Activated T-cell treated with anti-CD3 and anti-CD28 coated beads, Interleukin-2, amount 50 U/mL, for 4 hours (primary cell): ENCODE measurements at regions not wholly inside any gene's neighbourhood (a gene's known extent, or its start where the extent isn't known, plus 50 kb on each side); places are given as distances from the start of the nearest gene placed in this dataset.

Source experiments
- ATAC-seq, 2 donors: fragments of 200-7000 bp; cut with Tn5 transposase; one replicate each; pipeline ENCODE4 v1.10.0; 2021
- DNase-seq: peaks from one replicate; pipeline ENCODE4 v3.0.0-alpha.2; 2020
- H3K27me3 Mint-ChIP-seq: one replicate; pipeline ENCODE4 v1.8.0; 2021; ENCODE audit warnings: low read depth, mixed read lengths
- H3K36me3 Mint-ChIP-seq: one replicate; pipeline ENCODE4 v1.8.0; 2022; ENCODE audit warnings: mixed read lengths; ENCODE audit not compliant: insufficient read depth
- H3K4me1 Mint-ChIP-seq: one replicate; pipeline ENCODE4 v1.8.0; 2021; ENCODE audit warnings: low read depth, mixed read lengths
- H3K4me3 Mint-ChIP-seq: one replicate; pipeline ENCODE4 v1.8.0; 2021; ENCODE audit warnings: mild to moderate bottlenecking, moderate library complexity, mixed read lengths
- H3K9me3 Mint-ChIP-seq: one replicate; pipeline ENCODE4 v1.8.0; 2021; ENCODE audit warnings: mixed read lengths

- peaks cover 6% of the 10 kb centered on the region for H3K27me3 Mint-ChIP-seq
Observed at GRCh38 chr17:72308744-72309385, 188.0 kb downstream of the SOX9 start.

GRCh38 chr17:72311004-72311403, 190.2 kb downstream of the SOX9 start:
- H3K4me1 Mint-ChIP-seq, result no peaks in the 10 kb centered on the region
- H3K4me3 Mint-ChIP-seq, result no peak overlapping the region
- DNase-seq (no peak), ATAC-seq (no peak)
- no peaks in the 10 kb centered on the region for H3K9me3 Mint-ChIP-seq
- H3K27me3 Mint-ChIP-seq, result peaks cover 6% of the 10 kb centered on the region
- no peaks in the 10 kb centered on the region for H3K36me3 Mint-ChIP-seq

More at GRCh38 chr17:72308744-72309385, 188.0 kb downstream of the SOX9 start:
- Mint-ChIP-seq H3K4me3 (no peak overlapping the region), H3K36me3 (no peaks in the 10 kb centered on the region), H3K4me1 (no peaks in the 10 kb centered on the region), H3K9me3 (no peaks in the 10 kb centered on the region)
- DNase-seq (no peak), ATAC-seq (no peak)

- Mint-ChIP-seq H3K4me1 (no peaks in the 10 kb centered on the region), H3K9me3 (no peaks in the 10 kb centered on the region), H3K27me3 (peaks cover 12% of the 10 kb centered on the region), H3K36me3 (no peaks in the 10 kb centered on the region), H3K4me3 (no peak overlapping the region)
- DNase-seq (no peak), ATAC-seq (no peak)
Observed at GRCh38 chr17:72315122-72315913, 194.5 kb downstream of the SOX9 start.

DNA sequence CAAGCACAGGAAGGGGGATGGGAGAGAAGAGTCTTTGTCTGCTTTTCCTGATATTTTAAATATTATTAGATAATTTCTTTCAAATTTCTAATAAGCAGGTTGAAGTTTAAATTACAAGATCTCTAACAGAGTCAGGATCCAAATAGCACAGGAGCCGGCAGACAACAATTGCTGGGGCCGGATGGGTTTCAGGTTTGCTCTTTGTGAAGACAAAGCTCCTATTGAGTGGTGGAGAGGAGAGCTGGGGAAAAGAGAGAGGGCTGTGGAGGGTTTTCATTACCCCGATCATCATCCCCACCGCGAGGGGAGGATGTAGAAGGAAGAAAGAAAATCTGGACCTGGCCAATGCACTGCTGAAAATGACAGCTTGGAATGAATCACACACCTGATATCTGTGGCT, 197.3 kb downstream of the SOX9 start:
- no peaks in the 10 kb centered on the region for H3K4me1 Mint-ChIP-seq
- peaks cover 12% of the 10 kb centered on the region for H3K27me3 Mint-ChIP-seq
- no peaks in the 10 kb centered on the region for H3K36me3 Mint-ChIP-seq
- no peaks in the 10 kb centered on the region for H3K9me3 Mint-ChIP-seq
- ATAC-seq (no peak), DNase-seq (no peak)
- no peak overlapping the region for H3K4me3 Mint-ChIP-seq

GRCh38 chr17:72321896-72322295, 201.1 kb downstream of the SOX9 start:
- H3K4me1 Mint-ChIP-seq, result no peaks in the 10 kb centered on the region
- no peaks in the 10 kb centered on the region for H3K36me3 Mint-ChIP-seq
- no peak for ATAC-seq
- H3K9me3 Mint-ChIP-seq, result no peaks in the 10 kb centered on the region
- peaks cover 12% of the 10 kb centered on the region for H3K27me3 Mint-ChIP-seq
- DNase-seq, result no peak
- H3K4me3 Mint-ChIP-seq, result no peak overlapping the region

DNA sequence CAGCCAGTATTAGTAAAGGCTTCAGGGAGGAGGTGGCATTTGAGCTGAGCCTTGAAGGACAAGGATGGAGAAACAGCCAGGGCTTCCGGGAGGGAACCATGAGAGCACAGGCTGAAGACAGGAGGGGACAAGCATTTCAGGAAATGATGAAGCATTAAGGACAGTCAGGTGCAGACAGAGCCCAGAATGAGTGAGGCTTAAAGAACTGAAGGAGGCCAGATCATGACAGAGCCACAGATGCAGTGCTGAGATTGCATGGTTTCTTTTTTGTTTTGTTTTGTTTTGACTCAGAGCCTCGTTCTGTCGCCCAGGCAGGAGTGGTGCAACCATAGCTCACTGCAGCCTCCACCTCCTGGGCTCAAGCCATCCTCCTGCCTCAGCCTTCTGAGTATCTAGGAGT, 211.5 kb downstream of the SOX9 start:
- no peaks in the 10 kb centered on the region for H3K4me1 Mint-ChIP-seq
- H3K9me3 Mint-ChIP-seq, result no peaks in the 10 kb centered on the region
- no peak for ATAC-seq
- H3K27me3 Mint-ChIP-seq, result peaks cover 3% of the 10 kb centered on the region
- H3K36me3 Mint-ChIP-seq, result no peaks in the 10 kb centered on the region
- no peak overlapping the region for H3K4me3 Mint-ChIP-seq
- DNase-seq, result no peak

GRCh38 chr17:72333570-72333969, 212.8 kb downstream of the SOX9 start:
- Mint-ChIP-seq H3K4me1 (no peaks in the 10 kb centered on the region), H3K36me3 (no peaks in the 10 kb centered on the region)

GRCh38 chr17:72334205-72334604, 213.4 kb downstream of the SOX9 start:
- no peak for ATAC-seq

More at GRCh38 chr17:72333570-72333969, 212.8 kb downstream of the SOX9 start:
- no peak for ATAC-seq
- H3K4me3 Mint-ChIP-seq, result no peak overlapping the region
- peaks cover 6% of the 10 kb centered on the region for H3K27me3 Mint-ChIP-seq
- no peaks in the 10 kb centered on the region for H3K9me3 Mint-ChIP-seq
- no peak for DNase-seq

GRCh38 chr17:72336026-72336803, 215.4 kb downstream of the SOX9 start:
- no peak for ATAC-seq
- H3K9me3 Mint-ChIP-seq, result no peaks in the 10 kb centered on the region
- peaks cover 9% of the 10 kb centered on the region for H3K27me3 Mint-ChIP-seq
- no peak for DNase-seq
- H3K36me3 Mint-ChIP-seq, result no peaks in the 10 kb centered on the region
- no peaks in the 10 kb centered on the region for H3K4me1 Mint-ChIP-seq
- no peak overlapping the region for H3K4me3 Mint-ChIP-seq

More at GRCh38 chr17:72334205-72334604, 213.4 kb downstream of the SOX9 start:
- H3K36me3 Mint-ChIP-seq, result no peaks in the 10 kb centered on the region
- H3K4me3 Mint-ChIP-seq, result no peak overlapping the region
- H3K9me3 Mint-ChIP-seq, result no peaks in the 10 kb centered on the region
- H3K4me1 Mint-ChIP-seq, result no peaks in the 10 kb centered on the region
- DNase-seq, result no peak
- H3K27me3 Mint-ChIP-seq, result peaks cover 9% of the 10 kb centered on the region

GRCh38 chr17:72336804-72337070, 215.9 kb downstream of the SOX9 start:
- Mint-ChIP-seq H3K4me1 (no peaks in the 10 kb centered on the region), H3K36me3 (no peaks in the 10 kb centered on the region), H3K9me3 (no peaks in the 10 kb centered on the region), H3K4me3 (no peak overlapping the region), H3K27me3 (peaks cover 9% of the 10 kb centered on the region)
- ATAC-seq, result no peak
- no peak for DNase-seq

- Mint-ChIP-seq H3K27me3 (peaks cover 11% of the 10 kb centered on the region), H3K4me1 (no peaks in the 10 kb centered on the region), H3K36me3 (no peaks in the 10 kb centered on the region), H3K4me3 (no peak overlapping the region), H3K9me3 (no peaks in the 10 kb centered on the region)
- ATAC-seq (no peak), DNase-seq (no peak)
Observed at GRCh38 chr17:72338304-72338703, 217.5 kb downstream of the SOX9 start.

DNA sequence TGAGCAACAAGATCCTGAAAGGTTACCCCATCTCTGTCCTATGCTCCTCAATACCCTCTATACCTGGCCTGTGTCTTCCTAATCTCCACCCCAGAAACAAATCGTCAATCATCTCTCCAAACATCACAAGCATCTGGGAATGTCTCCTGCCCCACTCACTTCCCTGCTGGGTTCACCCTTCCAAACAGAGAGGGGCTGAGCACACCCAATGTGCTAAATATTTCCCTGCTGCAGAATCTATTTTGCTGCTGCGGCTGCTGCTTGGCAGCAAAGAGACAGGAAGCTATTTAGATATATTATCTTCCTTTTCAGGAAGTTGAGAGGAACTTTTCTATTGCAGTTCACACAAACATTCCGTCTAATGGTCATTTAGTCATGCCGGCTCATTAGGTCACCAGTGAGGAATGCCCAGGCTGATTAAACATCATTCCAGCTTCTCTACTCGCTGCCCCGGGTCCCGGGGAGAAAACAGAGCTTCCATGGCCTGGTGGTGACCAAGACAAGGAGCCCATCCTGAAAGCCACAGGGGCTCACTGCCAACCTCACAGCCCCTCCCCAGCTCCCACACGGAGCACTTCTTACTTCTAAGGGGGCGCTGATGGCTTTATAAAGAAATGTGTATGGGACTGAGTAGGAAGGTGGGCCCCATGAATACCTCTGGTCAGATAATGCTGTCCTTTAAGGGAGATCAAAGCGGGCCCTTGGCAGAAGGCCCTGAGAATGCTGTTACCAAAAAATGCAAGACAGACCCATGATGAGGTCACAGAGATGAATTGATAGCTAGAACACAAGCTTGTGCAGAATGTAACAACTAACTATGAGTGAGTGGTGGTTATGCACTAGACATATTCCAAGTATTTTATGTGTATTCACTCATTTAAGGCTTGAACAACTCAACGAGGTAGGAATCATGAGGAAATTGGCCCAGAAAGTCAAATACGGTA, 218.3 kb downstream of the SOX9 start:
- no peak overlapping the region for H3K4me3 Mint-ChIP-seq
- H3K9me3 Mint-ChIP-seq, result peaks cover 3% of the 10 kb centered on the region
- no peaks in the 10 kb centered on the region for H3K36me3 Mint-ChIP-seq
- DNase-seq, result no peak
- H3K27me3 Mint-ChIP-seq, result peaks cover 11% of the 10 kb centered on the region
- H3K4me1 Mint-ChIP-seq, result no peaks in the 10 kb centered on the region
- ATAC-seq, result no peak

DNA sequence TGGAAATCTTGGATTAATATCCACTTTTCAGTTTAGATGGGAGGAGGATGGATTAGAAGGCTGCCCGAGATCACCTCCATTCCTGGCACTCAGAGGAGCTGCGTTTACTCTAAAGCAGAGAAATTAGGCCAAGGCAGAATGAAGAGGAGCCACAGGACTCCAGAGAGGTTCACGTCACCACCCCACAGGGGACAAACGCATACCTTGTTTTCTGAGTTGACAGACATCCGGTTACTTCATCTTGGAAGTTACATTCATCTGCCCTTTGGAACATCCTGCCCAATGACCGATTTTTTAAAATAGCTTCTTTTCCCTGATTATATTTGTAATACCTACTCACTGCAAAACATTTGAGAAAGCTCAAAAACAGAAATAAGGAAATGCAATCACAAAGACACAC, 220.0 kb downstream of the SOX9 start:
- no peaks in the 10 kb centered on the region for H3K36me3 Mint-ChIP-seq

DNA sequence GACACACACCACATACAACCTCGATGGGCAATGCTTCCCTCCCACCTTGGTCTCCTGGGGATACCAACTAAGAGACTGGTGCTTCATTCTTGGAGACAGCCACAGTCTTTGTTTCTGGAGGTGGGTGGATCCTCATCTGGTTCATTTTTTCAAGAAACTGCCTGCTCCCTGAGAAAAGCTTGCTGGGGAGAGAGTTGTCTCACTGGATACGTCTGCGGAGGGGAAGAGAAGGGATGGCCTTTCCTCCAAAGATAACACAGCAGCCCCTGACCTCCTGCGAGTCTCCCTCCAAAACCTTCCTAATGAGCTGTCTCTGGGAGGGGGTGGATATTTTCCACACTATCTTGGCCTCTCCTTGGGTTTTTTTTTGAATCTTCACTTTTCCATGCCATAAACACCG, 221.2 kb downstream of the SOX9 start:
- ATAC-seq, result no peak
- Mint-ChIP-seq H3K9me3 (peaks cover 3% of the 10 kb centered on the region), H3K27me3 (peaks cover 11% of the 10 kb centered on the region), H3K4me3 (no peak overlapping the region), H3K36me3 (no peaks in the 10 kb centered on the region), H3K4me1 (no peaks in the 10 kb centered on the region)
- DNase-seq, result no peak

More for the DNA sequence above, 220.0 kb downstream of the SOX9 start:
- H3K9me3 Mint-ChIP-seq, result peaks cover 3% of the 10 kb centered on the region
- H3K4me3 Mint-ChIP-seq, result no peak overlapping the region
- no peak for ATAC-seq
- no peak for DNase-seq
- H3K4me1 Mint-ChIP-seq, result no peaks in the 10 kb centered on the region
- H3K27me3 Mint-ChIP-seq, result peaks cover 11% of the 10 kb centered on the region
